Testis (tissue), 2 donors: ENCODE measurements at regions not wholly inside any gene's neighbourhood (a gene's known extent, or its start where the extent isn't known, plus 50 kb on each side); places are given as distances from the start of the nearest gene placed in this dataset.
"Not testable (repeated sequence)": the region's sequence is repeated elsewhere in the genome, so short reads cannot be mapped to it uniquely, and the experiment has no call there.

Experiments
- DNase-seq: peaks from one replicate; pipeline ENCODE4 v3.0.0-alpha.2; 2019
- H3K27ac ChIP-seq, 2 donors: fragments of 200-600 bp; sonication (generic); one replicate each; pipeline ENCODE4 v1.5.1; 2019
- H3K27me3 ChIP-seq: fragments of 200-600 bp; sonication (generic); one replicate; pipeline ENCODE4 v1.5.1; 2019
- H3K36me3 ChIP-seq: fragments of 200-600 bp; sonication (generic); one replicate; pipeline ENCODE4 v1.5.1; 2017; ENCODE audit warnings: low read depth; ENCODE audit errors: missing control alignments
- H3K4me1 ChIP-seq: fragments of 200-600 bp; sonication (generic); one replicate; pipeline ENCODE4 v1.5.1; 2019
- H3K4me3 ChIP-seq, 2 donors: fragments of 200-600 bp; sonication (generic); one replicate each; pipeline ENCODE4 v1.5.1; 2017 to 2019
- H3K9me3 ChIP-seq: fragments of 200-600 bp; sonication (generic); one replicate; pipeline ENCODE4 v1.5.1; 2017
- POLR2A ChIP-seq: fragments of 450-650 bp; IDR thresholded peaks from one replicate; pipeline ENCODE4 v1.6.1; 2017; ENCODE audit warnings: antibody characterized with exemption, mild to moderate bottlenecking, moderate library complexity
- WGBS, 2 donors: methylation state at CpG; one replicate each; pipeline ENCODE4 v1.1.5; 2018; 5-methylcytosine and 5-hydroxymethylcytosine counted together
- intact Hi-C: fragments of 100-400 bp; cut with DNase I; formaldehyde crosslinking; loops from one replicate; pipeline ENCODE4 v1.15.1; 2023; ENCODE audit warnings: low total_unique reads
- TF ChIP-seq, protein P1 (sequence below), 3 experiments: fragments of 450-650 bp in 2 of 3; fragments of 200-600 bp in 1 of 3; sonication (generic) in 1 of 3; IDR thresholded peaks; one replicate each; pipeline ENCODE4 v1.5.1; 2016 to 2019; ENCODE audit warnings: antibody characterized with exemption in 3 of 3, mild to moderate bottlenecking in 2 of 3, moderate library complexity in 1 of 3

DNA sequence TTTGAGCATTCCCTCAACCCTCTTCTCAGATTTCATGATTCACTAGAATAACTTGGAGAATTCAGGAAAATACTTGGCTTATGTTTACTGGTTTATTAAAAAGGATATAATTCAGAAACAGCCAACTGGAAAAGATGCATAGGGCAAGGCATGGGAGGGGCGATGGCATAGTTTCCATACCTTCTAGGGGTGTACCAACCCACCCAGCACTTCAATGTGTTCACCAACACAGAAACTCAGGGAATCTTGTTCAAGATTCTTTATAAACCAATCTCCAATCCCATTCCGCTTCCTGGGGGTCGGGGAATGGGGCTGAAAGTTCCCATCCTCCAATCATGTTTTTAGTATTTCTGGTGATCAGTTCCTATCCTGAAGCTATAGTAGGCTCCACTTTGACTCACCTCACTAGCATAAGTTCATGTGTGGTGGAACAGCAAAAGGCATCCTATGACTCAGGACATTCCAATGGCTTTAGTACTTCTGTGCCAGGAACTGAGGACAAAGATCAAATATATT is 164.4 kb downstream of the SIM1 start:
- DNase-seq = no peak
- TF ChIP-seq POLR2A = no peak
- TF ChIP-seq, protein P1, sequence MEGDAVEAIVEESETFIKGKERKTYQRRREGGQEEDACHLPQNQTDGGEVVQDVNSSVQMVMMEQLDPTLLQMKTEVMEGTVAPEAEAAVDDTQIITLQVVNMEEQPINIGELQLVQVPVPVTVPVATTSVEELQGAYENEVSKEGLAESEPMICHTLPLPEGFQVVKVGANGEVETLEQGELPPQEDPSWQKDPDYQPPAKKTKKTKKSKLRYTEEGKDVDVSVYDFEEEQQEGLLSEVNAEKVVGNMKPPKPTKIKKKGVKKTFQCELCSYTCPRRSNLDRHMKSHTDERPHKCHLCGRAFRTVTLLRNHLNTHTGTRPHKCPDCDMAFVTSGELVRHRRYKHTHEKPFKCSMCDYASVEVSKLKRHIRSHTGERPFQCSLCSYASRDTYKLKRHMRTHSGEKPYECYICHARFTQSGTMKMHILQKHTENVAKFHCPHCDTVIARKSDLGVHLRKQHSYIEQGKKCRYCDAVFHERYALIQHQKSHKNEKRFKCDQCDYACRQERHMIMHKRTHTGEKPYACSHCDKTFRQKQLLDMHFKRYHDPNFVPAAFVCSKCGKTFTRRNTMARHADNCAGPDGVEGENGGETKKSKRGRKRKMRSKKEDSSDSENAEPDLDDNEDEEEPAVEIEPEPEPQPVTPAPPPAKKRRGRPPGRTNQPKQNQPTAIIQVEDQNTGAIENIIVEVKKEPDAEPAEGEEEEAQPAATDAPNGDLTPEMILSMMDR (IDR thresholded peaks at IDR 0.05) = no peak
- H3K4me3 ChIP-seq = no peak overlapping the region
- no peaks in the 10 kb centered on the region for H3K9me3 ChIP-seq
- H3K36me3 ChIP-seq = no peaks in the 10 kb centered on the region
- 51 to 94% methylated on average over 3 of the region's 3 CpGs for WGBS, 2 donors
- no peaks in the 10 kb centered on the region for H3K27me3 ChIP-seq
- H3K27ac ChIP-seq = no peak overlapping the region
- intact Hi-C loops = no loop called here
- H3K4me1 ChIP-seq = no peaks in the 10 kb centered on the region

DNA sequence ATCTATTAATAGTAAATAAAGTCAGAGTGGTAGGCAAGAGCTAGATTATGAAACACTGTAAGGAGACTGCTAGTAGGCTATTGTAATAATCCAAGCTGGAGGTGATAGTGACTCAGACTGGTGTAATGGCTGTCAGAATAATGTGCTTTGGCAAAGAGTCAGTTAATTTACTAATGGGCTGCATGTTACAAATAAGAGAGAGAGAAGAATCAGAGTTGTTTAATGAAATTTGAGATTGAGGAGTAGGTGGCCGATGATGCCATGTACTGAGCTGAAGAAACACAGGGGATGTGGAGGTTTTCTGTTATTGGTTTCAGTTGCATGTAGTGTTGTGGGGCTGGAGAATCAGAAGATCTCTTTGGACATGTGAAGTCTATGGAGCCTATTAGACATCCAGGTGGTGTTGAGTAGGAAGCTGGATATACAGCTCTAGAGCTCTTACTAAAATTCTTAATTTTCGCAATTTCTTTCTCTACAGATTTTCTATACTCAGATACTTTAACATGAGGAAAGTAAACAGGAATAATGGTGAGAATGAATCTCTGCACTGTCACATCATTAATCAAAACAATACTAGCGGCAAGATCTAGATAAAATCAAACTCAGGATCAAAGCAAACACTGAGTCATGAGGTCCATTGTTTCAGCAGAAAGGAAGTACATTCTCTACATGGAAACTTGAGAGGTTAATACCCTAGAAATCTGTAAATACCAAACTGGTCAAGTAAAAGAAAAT is 167.7 kb downstream of the SIM1 start:
- intact Hi-C loops = no loop called here
- Histone ChIP-seq H3K9me3 (no peaks in the 10 kb centered on the region), H3K27me3 (no peaks in the 10 kb centered on the region), H3K4me3 (no peak overlapping the region), H3K4me1 (no peaks in the 10 kb centered on the region), H3K27ac (no peak overlapping the region), H3K36me3 (no peaks in the 10 kb centered on the region)
- TF ChIP-seq, protein P1 (IDR thresholded peaks at IDR 0.05) = no peak
- TF ChIP-seq POLR2A = no peak
- 76 to 83% methylated on average over 3 of the region's 3 CpGs for WGBS, 2 donors
- DNase-seq = no peak

DNA sequence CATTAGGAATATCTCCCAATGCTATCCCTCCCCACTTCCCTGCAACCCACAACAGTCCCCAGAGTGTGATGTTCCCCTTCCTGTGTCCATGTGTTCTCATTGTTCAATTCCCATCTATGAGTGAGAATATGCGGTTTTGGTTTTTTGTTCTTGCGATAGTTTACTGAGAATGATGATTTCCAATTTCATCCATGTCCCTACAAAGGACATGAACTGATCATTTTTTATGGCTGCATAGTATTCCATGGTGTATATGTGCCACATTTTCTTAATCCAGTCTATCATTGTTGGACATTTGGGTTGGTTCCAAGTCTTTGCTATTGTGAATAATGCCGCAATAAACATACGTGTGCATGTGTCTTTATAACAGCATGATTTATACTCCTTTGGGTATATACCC is 169.5 kb downstream of the SIM1 start:
- H3K4me3 ChIP-seq, H3K27ac ChIP-seq, H3K9me3 ChIP-seq, H3K36me3 ChIP-seq, H3K4me1 ChIP-seq, intact Hi-C loops, H3K27me3 ChIP-seq, DNase-seq: not testable (repeated sequence)
- WGBS, 2 donors = 95 to 96% methylated on average over 4 of the region's 4 CpGs

DNA sequence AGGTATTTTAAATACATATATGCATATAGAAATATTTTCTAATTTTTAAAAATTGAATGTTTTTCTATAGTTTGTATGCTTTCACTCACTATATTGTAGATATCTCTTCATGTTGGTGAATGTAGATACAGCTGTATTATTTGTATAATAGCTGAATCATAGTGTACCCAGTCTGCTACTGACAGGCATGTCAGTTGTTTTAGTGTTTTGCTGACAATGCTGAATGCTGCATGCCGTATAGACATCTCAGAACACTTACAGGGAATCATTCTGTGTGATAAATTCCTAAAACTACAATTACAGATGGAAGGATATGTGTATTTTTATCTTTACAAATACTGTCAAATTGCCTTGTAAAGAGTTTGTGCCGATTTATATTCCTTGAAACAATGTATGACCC is 175.4 kb downstream of the SIM1 start:
- H3K27me3 ChIP-seq = no peaks in the 10 kb centered on the region
- no peak for TF ChIP-seq POLR2A
- TF ChIP-seq, protein P1 (IDR thresholded peaks at IDR 0.05) = no peak

DNA sequence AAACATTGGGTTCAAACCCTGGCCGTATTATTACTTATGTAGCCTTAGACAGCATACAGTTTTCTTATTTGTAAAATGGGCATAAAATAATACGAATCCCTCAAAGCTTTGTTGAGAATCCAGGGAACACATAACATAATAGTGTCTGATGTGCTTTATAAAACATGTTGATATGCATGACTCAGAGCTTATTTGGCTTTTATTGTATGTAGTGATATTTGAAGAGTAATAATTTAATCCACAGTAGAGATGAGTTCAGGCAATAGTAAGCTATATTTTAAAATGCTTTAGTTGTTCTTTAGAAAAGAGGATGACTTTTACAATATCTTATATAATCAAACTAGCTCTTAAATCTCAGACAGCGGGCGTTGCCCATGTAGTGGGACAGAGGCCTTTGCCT is 176.4 kb downstream of the SIM1 start:
- DNase-seq = no peak
- WGBS, 2 donors = 97% methylated on average over 4 of the region's 4 CpGs
- no peak overlapping the region for H3K4me3 ChIP-seq
- H3K4me1 ChIP-seq = no peaks in the 10 kb centered on the region
- H3K9me3 ChIP-seq = no peaks in the 10 kb centered on the region
- no peaks in the 10 kb centered on the region for H3K36me3 ChIP-seq
- intact Hi-C loops = no loop called here
- H3K27ac ChIP-seq = no peak overlapping the region
- H3K27me3 ChIP-seq = no peaks in the 10 kb centered on the region
- no peak for TF ChIP-seq POLR2A
- TF ChIP-seq, protein P1 (IDR thresholded peaks at IDR 0.05) = no peak

More for the DNA sequence above, 175.4 kb downstream of the SIM1 start:
- intact Hi-C loops = no loop called here
- no peak overlapping the region for H3K27ac ChIP-seq
- H3K9me3 ChIP-seq = no peaks in the 10 kb centered on the region
- H3K36me3 ChIP-seq = no peaks in the 10 kb centered on the region
- 84 to 95% methylated on average over 2 of the region's 2 CpGs for WGBS, 2 donors
- no peak overlapping the region for H3K4me3 ChIP-seq
- H3K4me1 ChIP-seq = no peaks in the 10 kb centered on the region
- no peak for DNase-seq
